MM.1S (cell line): ENCODE measurements at regions not wholly inside any gene's neighbourhood (a gene's known extent, or its start where the extent isn't known, plus 50 kb on each side); places are given as distances from the start of the nearest gene placed in this dataset.

Experiments
- EZH2 ChIP-seq: fragments of 300-600 bp; sonication (generic); optimal IDR thresholded peaks from 2 replicates; pipeline ENCODE3; 2017; ENCODE audit warnings: low read depth, mild to moderate bottlenecking, antibody characterized with exemption, low read length, mixed read lengths
- EZH2phosphoT487 ChIP-seq: fragments of 300-600 bp; sonication (generic); IDR thresholded peaks from 2 replicates; pipeline ENCODE4 v1.6.1; 2018; ENCODE audit warnings: antibody characterized with exemption, low read length
- TF ChIP-seq, protein P1 (sequence below): fragments of 300-600 bp; sonication (generic); IDR thresholded peaks from 2 replicates; pipeline ENCODE4 v1.5.1; 2016; ENCODE audit warnings: antibody characterized with exemption, low read length, mixed read lengths

DNA sequence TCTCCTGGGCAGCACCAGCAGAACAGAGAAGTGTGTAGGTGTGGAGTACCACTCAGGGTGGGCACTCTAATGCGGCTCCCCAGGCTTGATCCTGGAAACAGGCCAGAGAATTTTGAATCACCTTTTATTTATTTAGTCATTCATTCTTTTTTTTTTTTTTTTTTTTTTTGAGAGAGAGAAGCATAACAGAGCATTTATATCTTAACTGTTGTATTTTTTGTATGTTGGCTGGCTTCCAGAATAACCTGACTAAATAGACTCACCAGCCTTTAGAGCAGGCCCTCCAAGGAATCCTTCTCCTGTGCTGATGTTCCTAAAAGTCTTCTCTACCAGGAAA lies 153.4 kb downstream of the PIK3R1 start:
- TF ChIP-seq, protein P1, sequence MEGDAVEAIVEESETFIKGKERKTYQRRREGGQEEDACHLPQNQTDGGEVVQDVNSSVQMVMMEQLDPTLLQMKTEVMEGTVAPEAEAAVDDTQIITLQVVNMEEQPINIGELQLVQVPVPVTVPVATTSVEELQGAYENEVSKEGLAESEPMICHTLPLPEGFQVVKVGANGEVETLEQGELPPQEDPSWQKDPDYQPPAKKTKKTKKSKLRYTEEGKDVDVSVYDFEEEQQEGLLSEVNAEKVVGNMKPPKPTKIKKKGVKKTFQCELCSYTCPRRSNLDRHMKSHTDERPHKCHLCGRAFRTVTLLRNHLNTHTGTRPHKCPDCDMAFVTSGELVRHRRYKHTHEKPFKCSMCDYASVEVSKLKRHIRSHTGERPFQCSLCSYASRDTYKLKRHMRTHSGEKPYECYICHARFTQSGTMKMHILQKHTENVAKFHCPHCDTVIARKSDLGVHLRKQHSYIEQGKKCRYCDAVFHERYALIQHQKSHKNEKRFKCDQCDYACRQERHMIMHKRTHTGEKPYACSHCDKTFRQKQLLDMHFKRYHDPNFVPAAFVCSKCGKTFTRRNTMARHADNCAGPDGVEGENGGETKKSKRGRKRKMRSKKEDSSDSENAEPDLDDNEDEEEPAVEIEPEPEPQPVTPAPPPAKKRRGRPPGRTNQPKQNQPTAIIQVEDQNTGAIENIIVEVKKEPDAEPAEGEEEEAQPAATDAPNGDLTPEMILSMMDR: no peak
- TF ChIP-seq EZH2phosphoT487 (no peak), EZH2 (no peak)
